AG04450 (cell line): ENCODE measurements at regions not wholly inside any gene's neighbourhood (a gene's known extent, or its start where the extent isn't known, plus 50 kb on each side); places are given as distances from the start of the nearest gene placed in this dataset.

Experiments
- CTCF ChIA-PET: fragments of 300-600, 350-600 bp; formaldehyde crosslinking; extraction: SDS; loops from one replicate; lab custom pipeline; 2022; ENCODE audit warnings: antibody characterized with exemption, inconsistent platforms; lab: Charles Lee
- POLR2A ChIA-PET: fragments of 350-600 bp; formaldehyde crosslinking; extraction: SDS; loops from one replicate; lab custom pipeline; 2021; ENCODE audit warnings: antibody characterized with exemption, inconsistent platforms; lab: Yijun Ruan, JAX
- DNase-seq: peaks from one replicate; pipeline ENCODE4 v3.0.0-alpha.2; 2011; ENCODE audit warnings: low read depth, low spot score
- H3K27ac ChIP-seq: one replicate; pipeline ENCODE4 v1.5.1; 2012; ENCODE audit warnings: low read depth, low read length, control low read depth
- H3K27me3 ChIP-seq: one replicate; pipeline ENCODE4 v1.6.0; 2012; ENCODE audit warnings: low read length; ENCODE audit not compliant: control insufficient read depth, insufficient read depth
- H3K4me3 ChIP-seq: 2 replicates; pipeline ENCODE4 v1.5.1; 2011; ENCODE audit warnings: mild to moderate bottlenecking, low read depth, low read length, control low read depth
- H3K9me3 ChIP-seq: 2 replicates; pipeline ENCODE4 v1.5.1; 2012; ENCODE audit warnings: low read length; ENCODE audit not compliant: control insufficient read depth, insufficient read depth
- CTCF ChIP-seq: IDR thresholded peaks from 2 replicates; pipeline ENCODE4 v1.5.1; 2011; ENCODE audit warnings: low read depth, low read length, control low read depth, inconsistent platforms

GRCh38 chr7:106808967-106809635, 56.0 kb upstream of the PIK3CG start:
- Histone ChIP-seq H3K27me3 (no peaks in the 10 kb centered on the region), H3K4me3 (no peak overlapping the region), H3K9me3 (no peaks in the 10 kb centered on the region), H3K27ac (no peak overlapping the region)
- ChIA-PET POLR2A (no interaction called here), CTCF (no interaction called here)
- TF ChIP-seq CTCF: no peak
- no peak for DNase-seq

- Histone ChIP-seq H3K9me3 (no peaks in the 10 kb centered on the region), H3K27ac (no peak overlapping the region), H3K27me3 (no peaks in the 10 kb centered on the region), H3K4me3 (no peak overlapping the region)
- ChIA-PET CTCF (interaction anchor here (0.8 kb wide), 1 partner anchor 9 kb away, joined by 3 read pairs; no protein-coding TSS in a partner anchor), POLR2A (no interaction called here)
- no peak for TF ChIP-seq CTCF
- no peak for DNase-seq
Measured at GRCh38 chr7:106811472-106811871, 53.6 kb upstream of the PIK3CG start.

GRCh38 chr7:106812027-106812643, 52.9 kb upstream of the PIK3CG start:
- no peak for TF ChIP-seq CTCF
- Histone ChIP-seq H3K27ac (no peak overlapping the region), H3K4me3 (no peak overlapping the region), H3K27me3 (no peaks in the 10 kb centered on the region), H3K9me3 (no peaks in the 10 kb centered on the region)
- no peak for DNase-seq
- CTCF ChIA-PET: interaction anchor here (0.5 kb wide), 2 partner anchors 144 to 153 kb away, joined by 3 to 4 read pairs; no protein-coding TSS in a partner anchor
- POLR2A ChIA-PET: no interaction called here

GRCh38 chr7:106813705-106814305, 51.3 kb upstream of the PIK3CG start:
- ChIA-PET CTCF (no interaction called here), POLR2A (no interaction called here)
- H3K27me3 ChIP-seq: no peaks in the 10 kb centered on the region
- H3K27ac ChIP-seq: no peak overlapping the region
- TF ChIP-seq CTCF: no peak
- no peaks in the 10 kb centered on the region for H3K9me3 ChIP-seq
- no peak overlapping the region for H3K4me3 ChIP-seq
- DNase-seq: no peak

GRCh38 chr7:106814887-106815286, 50.2 kb upstream of the PIK3CG start:
- TF ChIP-seq CTCF: no peak
- Histone ChIP-seq H3K27ac (no peak overlapping the region), H3K9me3 (no peaks in the 10 kb centered on the region), H3K4me3 (no peak overlapping the region), H3K27me3 (no peaks in the 10 kb centered on the region)
- CTCF ChIA-PET: no interaction called here
- POLR2A ChIA-PET: no interaction called here
- no peak for DNase-seq
